Lower leg skin (tissue), 3 donors: ENCODE measurements at regions not wholly inside any gene's neighbourhood (a gene's known extent, or its start where the extent isn't known, plus 50 kb on each side); places are given as distances from the start of the nearest gene placed in this dataset.

ENCODE experiments used
- POLR2A ChIP-seq, 2 donors: fragments of 450-650 bp; IDR thresholded peaks; one replicate each; pipeline ENCODE4 v1.6.1; 2016 to 2017; ENCODE audit warnings: antibody characterized with exemption in 2 of 2, mild to moderate bottlenecking in 1 of 2, moderate library complexity in 1 of 2
- TF ChIP-seq, protein P1 (sequence below), 3 donors: fragments of 450-650 bp; IDR thresholded peaks; one replicate each; pipeline ENCODE4 v1.5.1; 2016; ENCODE audit warnings: antibody characterized with exemption in 3 of 3, mild to moderate bottlenecking in 3 of 3, moderate library complexity in 2 of 3

DNA sequence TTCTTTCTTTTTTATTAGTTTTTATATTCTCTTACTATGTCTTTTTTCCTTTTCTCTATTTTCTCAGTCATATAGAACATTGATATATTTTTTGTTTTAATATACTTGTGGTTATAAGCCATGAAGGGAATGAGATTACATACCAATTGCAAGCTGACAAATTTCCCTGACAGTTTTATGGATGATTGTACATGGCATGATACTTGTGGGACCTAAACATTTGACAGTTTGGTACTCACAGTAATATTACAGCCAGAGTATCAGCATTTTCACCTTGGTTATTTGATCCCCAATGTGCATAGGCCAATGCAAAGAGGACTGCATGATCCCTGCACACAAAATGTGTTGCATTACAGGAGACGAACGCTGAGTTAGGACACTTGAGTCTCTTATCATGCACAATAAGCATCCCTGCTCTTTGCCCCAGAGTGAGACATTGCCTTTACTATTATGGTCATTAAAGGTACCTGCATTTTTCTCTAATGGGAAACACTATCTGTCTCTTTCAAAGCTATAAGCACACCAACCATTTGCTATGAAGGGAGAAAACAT, 713.4 kb upstream of the PCDH20 start:
- TF ChIP-seq, protein P1, sequence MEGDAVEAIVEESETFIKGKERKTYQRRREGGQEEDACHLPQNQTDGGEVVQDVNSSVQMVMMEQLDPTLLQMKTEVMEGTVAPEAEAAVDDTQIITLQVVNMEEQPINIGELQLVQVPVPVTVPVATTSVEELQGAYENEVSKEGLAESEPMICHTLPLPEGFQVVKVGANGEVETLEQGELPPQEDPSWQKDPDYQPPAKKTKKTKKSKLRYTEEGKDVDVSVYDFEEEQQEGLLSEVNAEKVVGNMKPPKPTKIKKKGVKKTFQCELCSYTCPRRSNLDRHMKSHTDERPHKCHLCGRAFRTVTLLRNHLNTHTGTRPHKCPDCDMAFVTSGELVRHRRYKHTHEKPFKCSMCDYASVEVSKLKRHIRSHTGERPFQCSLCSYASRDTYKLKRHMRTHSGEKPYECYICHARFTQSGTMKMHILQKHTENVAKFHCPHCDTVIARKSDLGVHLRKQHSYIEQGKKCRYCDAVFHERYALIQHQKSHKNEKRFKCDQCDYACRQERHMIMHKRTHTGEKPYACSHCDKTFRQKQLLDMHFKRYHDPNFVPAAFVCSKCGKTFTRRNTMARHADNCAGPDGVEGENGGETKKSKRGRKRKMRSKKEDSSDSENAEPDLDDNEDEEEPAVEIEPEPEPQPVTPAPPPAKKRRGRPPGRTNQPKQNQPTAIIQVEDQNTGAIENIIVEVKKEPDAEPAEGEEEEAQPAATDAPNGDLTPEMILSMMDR (IDR thresholded peaks at IDR 0.05), result no peak
- TF ChIP-seq POLR2A (IDR thresholded peaks at IDR 0.05), result no peak
